ENCODE measurements at regions not wholly inside any gene's neighbourhood (a gene's known extent, or its start where the extent isn't known, plus 50 kb on each side); places are given as distances from the start of the nearest gene placed in this dataset.
"Not testable (repeated sequence)": the region's sequence is repeated elsewhere in the genome, so short reads cannot be mapped to it uniquely, and the experiment has no call there.

DNA sequence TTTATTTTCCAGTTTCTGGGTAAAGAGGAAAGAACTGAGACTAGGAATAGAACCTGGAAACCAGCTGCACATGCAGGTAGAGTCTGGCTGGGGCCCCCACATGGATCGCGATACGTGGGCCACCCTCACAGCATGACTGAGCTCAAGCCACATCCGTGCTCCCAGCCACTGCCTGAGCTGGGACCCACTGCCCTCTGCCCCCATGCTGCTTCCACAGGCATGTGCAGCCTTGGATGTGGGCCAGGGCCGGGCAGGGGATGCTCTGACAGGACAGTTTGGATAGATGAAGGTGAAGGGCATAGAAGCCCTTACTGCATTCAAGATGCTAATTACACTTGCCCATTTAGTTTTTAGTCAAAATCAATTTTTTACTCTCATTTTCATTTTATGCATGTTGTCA is 321.2 kb downstream of the DCDC2C start:
- DNase-seq: no peak
- intact Hi-C loops (cut with DNase I): no loop called here

- intact Hi-C loops (cut with DNase I): no loop called here
- DNase-seq: no peak
Observed at GRCh38 chr2:4029081-4029480, 325.7 kb downstream of the DCDC2C start.

DNA sequence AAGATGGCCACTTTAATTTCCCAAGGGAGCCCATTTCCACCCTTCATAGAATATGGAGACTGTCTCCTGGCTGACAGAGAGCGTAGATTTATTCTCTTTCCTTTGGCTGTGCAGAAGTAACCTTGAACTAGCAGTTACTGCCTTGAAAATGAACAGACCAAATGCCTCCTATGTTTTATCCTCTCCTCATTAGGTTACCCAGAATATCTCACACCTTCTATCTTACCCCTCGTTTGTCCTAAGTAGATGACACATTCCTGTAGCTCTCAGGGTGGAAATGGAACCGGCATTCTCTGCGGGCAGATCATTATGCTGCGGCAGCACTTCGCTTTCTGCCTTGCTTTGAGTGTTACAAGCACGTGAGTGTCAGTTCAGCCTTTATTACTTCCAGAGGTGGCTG is 336.5 kb downstream of the DCDC2C start:
- no peak for DNase-seq
- intact Hi-C loops (cut with DNase I): no loop called here

DNA sequence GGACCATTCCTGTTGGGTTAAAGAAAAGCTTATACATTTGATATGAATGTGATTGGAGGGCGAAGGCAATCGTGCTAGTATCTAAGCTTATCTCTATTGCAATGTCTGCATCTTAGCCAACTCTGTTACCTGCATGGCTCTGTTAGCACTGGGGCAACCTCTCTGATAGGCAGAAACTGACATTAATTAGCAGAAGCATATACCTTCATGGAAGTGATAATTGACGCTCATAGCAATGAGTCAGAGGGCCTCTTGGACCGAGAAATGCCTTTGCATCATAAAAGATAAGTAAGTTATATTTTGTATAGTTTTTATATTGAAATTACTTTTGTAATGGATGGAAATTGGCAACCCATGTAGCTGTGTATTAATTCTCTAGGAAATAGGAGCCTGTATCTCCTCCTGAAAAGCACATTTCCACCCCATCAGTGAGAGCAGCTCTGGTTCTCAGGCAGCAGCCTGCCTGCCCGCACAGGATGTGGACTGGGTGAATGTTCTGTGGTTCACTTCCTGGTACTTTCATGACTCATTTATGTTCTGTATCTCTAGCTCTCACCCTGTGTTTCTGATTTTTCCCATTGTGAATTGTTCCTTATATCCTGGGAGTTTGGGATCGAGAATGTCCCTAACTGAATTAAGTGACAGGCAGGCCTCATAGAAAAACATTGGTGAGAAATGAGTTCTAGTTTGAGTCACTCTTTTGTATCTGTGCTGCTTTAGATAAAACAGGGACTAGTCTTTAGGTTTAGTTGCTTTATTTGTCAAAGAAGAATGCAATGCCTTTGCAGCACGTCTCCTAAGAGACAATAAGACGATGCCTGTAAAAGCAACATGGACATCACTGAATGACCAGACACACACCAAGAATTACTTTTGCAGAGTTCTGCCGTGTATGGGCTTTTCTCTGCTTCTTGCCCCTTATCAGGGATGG is 344.9 kb downstream of the DCDC2C start:
- no peak for DNase-seq
- intact Hi-C loops (cut with DNase I): no loop called here

DNA sequence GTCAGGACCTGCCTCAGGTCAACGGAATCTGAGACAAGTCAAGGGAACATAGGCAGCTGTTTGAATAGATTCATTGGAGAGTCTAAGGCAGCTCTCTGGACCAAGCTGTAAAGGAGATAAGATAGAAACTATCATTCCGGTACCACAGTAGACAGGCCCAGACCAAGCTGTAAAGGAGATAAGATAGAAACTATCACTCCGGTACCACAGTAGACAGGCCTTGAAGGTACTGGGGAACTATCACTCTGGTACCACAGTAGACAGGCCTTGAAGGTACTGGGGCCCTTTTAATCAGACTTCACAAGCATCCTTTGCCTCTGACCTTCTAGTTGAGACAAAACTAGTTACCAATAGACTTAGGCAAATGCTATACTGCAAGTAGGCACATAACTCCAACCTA is 346.1 kb downstream of the DCDC2C start:
- intact Hi-C loops (cut with DNase I): no loop called here
- DNase-seq: no peak

GRCh38 chr2:4053769-4054493 is 350.6 kb downstream of the DCDC2C start:
- DNase-seq: no peak

GRCh38 chr2:4066217-4066616 is 362.8 kb downstream of the DCDC2C start:
- intact Hi-C loops (cut with DNase I): no loop called here

More at GRCh38 chr2:4053769-4054493, 350.6 kb downstream of the DCDC2C start:
- intact Hi-C loops (cut with DNase I): no loop called here

DNA sequence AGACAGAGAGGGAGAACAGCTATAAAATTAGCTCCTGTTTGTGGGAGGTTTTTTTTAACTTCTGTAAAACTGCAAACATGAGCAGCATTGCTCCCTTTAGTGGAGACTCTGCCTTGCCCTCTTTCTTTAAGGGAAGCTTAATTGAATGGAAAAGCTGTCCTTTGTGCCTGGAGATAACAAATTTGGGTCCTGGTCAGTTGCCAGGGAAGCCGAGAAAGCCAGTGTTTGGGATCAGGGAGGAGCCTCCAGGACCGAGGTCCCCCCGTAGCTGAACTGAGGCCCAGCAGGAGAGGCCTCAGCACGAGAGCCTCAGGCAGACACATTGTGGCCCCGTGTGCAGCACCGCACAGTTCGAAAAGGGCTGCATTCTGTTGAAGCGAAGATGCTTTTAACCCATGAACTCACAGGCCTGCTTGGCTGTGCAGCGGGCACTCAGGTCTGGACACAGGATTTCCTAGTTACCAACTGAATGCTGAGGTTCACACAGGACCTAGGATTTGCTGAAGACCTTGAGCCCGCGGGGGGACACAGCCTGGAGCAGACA is 369.7 kb downstream of the DCDC2C start:
- no peak for DNase-seq
- intact Hi-C loops (cut with DNase I): no loop called here

More at GRCh38 chr2:4066217-4066616, 362.8 kb downstream of the DCDC2C start:
- DNase-seq: no peak

GRCh38 chr2:4077017-4077416 is 373.6 kb downstream of the DCDC2C start:
- no peak for DNase-seq
- intact Hi-C loops (cut with DNase I): no loop called here

DNA sequence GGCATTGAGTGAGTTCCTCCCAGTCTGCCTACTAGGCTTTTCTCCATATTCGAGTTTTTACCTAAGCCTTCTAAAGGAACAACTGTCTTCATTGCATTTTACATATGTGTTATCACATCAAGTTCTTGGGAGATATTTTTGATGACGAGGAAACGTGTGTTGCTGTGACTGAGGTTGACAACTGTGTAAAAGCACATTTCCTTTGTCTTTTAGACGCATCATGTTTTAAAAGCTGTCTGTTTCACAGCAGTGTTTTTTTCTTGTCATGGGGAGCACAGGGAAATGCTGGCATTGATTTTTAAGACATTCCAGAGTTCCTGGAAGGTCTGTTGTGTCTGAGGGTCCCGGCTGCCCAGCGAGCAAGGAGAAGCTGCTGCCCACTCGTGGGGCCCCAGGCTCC is 381.8 kb downstream of the DCDC2C start:
- DNase-seq: no peak

GRCh38 chr2:4090668-4091630 is 387.6 kb downstream of the DCDC2C start:
- intact Hi-C loops (cut with DNase I): no loop called here
- DNase-seq: no peak

More for the DNA sequence above, 381.8 kb downstream of the DCDC2C start:
- intact Hi-C loops (cut with DNase I): no loop called here

GRCh38 chr2:4091869-4092268 is 388.5 kb downstream of the DCDC2C start:
- intact Hi-C loops (cut with DNase I): no loop called here
- DNase-seq: no peak

DNA sequence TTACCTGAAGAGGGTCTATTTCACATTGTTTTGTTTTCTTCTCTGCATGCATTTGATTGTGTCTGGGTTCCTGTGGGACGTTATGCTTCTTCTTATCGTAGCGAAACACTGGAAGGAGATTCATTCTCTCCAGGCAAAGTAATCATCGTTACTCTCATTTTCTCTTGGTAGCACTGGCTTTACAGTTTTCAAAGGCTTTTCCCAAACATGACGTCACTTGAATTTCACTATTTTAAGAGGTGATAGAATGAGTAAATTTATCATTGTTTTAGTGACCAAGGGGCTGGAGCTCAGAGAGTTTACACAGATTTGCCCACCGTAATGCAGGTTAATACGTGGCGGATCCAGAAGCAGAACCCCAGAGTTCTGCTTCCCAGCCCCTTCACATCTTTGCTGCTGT is 391.4 kb downstream of the DCDC2C start:
- DNase-seq: no peak
- intact Hi-C loops (cut with DNase I): no loop called here

DNA sequence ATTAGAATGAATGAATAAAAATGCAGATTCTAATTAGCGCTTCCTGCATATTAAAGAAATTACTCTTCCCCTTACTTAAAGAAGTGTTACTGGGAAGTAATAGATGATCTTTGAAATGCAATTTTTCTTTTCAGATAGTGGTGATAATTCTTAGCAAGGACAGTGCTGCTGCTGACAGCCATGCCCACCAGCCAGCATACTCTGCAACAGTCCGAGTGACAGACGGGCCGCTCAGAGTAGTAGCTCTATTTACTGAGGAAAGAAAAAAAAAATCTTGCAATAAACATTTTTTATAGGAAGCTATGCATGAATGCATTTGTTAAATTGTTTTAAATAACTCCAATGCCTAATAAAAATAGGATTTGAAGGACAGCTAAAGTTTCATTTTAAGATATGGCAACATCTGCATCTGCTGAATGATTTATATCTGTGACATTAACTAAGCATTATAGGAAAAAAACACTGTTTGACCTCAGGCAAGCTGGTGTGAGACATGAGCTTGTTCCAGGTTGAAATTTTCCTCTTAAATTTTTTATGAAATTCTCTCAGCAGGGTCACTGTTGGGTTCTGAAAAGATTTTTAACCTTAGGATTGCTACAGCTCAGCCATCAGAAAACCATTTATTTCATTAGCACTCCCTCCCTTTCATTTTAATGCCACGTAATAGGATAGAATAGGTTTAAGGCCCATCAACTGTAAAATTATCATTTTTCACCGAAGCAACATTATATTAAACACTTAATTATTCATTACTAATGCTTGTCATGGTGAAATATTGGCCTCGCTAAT is 393.8 kb downstream of the DCDC2C start:
- DNase-seq: no peak
- intact Hi-C loops (cut with DNase I): no loop called here

DNA sequence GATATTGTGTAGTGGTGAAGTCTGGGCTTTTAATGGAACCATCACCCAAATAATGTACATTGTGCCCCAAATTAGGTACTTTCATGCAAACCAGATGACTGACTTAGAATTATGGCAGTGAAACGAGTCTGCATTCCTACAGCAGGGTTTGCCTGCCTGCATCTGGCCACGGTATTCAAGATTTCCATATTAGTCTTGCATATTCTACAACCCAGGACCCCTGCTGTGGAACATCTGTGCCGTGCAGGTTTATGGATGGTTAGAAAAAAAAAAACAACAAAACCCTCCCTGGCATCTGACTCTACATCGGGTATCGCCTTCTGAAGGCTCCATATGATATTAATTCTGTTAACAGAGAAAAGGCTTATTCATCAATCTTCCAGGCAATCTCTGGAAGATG is 394.8 kb downstream of the DCDC2C start:
- DNase-seq: no peak
- intact Hi-C loops (cut with DNase I): no loop called here

DNA sequence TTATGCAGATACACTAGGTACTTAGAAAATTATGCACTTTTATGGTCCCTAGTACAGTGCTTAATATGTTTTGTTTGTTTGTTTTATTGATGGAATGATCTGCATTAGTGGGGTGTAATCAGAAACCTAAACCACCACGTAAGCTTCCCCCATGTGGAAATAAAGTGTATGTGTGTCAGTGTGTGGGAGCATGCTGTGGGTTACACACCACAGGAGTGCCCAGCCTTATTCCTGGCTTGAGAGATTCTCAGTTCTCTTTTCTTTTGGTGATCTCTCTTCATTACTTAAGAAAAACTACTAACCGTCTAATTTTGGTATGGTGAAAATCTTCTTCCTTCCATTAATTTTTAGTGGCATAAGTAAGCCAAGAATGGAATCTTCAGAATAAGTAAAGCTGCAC is 398.6 kb downstream of the DCDC2C start:
- no peak for DNase-seq
- intact Hi-C loops (cut with DNase I): no loop called here

DNA sequence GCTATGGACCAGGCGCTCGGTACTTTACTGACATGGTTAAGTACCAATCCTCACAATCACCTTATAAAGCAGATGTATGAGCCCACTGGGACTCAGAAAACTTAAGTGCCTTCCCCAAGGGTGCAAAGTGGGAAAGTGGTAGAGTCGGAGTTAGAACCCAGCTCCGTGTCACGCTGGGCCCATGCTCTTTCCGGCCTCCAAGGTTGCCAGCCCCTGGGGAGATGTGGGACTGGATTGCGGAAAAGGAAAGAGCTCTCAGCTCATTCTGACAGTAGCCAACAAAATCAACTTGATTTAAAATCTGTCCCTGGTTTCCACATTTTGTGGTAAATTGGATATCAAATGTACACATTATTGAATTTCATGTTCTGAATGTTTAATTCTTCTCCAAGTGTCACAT is 403.8 kb downstream of the DCDC2C start:
- DNase-seq: no peak
- intact Hi-C loops (cut with DNase I): no loop called here

DNA sequence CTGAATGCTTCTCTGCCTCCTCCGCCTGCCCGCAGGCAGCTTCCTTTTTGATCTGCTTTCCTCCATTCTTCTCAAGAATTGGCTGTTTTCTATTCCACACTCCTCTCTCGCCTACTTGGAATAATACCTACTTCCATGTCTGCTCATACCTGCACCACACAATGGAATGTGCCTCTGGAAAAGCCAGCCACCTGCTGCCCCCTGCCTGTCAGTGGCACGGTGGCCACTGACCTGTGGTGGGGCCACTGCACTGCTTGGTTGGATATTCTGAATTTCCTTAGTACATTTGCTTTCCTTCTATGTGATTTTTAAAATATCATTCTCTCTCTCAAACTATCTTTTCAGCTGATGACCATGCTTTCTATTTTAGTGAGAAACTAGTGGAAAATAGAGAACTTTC is 406.9 kb downstream of the DCDC2C start:
- intact Hi-C loops (cut with DNase I): no loop called here
- no peak for DNase-seq

DNA sequence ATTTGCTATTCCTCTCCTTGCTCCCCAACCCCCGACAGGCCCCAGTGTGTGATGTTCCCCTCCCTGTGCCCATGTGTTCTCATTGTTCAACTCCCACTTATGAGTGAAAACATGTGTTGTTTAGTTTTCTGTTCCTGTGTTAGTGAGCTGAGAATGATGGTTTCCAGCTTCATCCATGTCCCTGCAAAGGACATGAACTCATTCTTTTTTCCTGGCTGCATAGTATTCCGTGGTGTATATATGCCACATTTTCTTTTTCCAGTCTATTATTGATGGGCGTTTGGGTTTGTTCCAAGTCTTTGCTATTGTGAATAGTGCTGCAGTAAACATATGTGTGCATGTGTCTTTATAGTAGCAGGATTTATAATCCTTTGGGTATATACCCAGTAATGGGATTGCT is 412.1 kb downstream of the DCDC2C start:
- intact Hi-C loops (cut with DNase I); DNase-seq: not testable (repeated sequence)

GRCh38 chr2:4122726-4123125 is 419.4 kb downstream of the DCDC2C start:
- intact Hi-C loops (cut with DNase I): no loop called here
- DNase-seq: no peak

Data from posterior cingulate gyrus (tissue), 11 donors.